8988T (cell line): ENCODE measurements at regions not wholly inside any gene's neighbourhood (a gene's known extent, or its start where the extent isn't known, plus 50 kb on each side); places are given as distances from the start of the nearest gene placed in this dataset.

Experiments
- DNase-seq: peaks from one replicate; pipeline ENCODE4 v3.0.0; 2011

DNA sequence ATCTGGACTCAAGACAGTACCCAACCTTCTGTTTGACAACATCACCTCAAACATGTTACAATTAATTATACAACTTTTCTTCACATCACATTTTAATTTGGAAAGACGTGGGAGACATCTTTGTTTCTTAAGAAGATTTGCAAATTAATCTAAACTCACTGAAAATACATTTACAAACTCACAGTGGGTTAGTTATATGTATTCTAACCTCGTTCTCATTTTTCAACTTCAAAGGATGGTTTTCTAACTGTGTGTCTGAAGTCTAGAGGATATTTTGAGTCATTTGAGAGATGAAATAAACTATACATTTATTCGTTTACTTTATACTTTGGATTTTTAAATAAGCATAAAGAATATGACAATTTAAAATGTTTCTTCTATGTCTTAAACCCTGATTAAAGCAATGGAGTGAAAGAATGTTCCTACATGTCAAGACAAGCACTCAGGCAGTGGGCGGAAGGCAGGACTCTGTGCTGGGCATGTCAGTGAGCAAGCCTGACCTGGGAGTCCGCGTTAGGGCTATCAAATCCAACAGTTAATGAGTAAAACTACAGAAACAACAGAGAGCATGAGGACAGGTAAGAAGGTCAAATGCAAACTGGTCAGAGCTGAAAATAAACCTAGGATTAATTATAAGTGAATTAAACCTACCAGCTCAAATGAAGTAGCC, 76.5 kb upstream of the CTTNBP2NL start:
- DNase-seq = no peak

- no peak for DNase-seq
Measured at GRCh38 chr1:112320058-112320457, 76.0 kb upstream of the CTTNBP2NL start.

GRCh38 chr1:112322018-112322417, 74.0 kb upstream of the CTTNBP2NL start:
- DNase-seq = no peak

DNA sequence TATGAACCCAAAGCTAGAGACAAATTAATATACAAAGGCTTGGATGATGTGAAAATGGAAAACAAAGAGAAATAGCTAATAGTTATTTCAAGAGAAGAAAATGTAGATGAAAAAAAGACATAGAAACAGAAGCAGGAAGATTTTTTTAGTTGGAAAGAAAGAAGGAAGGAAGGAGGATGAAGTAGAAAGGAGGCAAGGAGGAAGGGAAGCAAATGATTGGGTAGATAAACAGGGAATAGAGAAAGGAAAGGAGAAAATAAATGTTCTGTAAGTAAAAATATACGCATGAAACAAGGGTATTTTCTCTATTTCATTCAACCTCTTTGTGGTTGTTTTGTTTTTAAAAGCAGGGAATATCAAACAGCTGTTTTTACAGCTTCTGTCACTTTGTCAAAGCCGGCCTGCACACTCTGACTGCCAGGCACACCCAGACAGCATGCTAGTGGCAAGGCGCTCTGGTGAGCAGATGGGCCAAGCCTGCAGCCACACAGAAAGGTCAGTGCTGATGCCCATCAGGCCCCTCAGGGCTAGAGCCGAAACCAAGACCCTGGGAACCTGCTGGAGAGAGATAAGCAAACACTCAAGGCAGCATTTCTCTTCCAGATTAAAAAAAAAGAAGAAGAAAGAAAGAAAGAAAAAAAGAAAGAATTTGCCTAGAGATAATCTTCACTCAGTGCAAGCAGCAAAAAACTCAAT, 72.9 kb upstream of the CTTNBP2NL start:
- DNase-seq = no peak

- no peak for DNase-seq
Measured at GRCh38 chr1:112325504-112325903, 70.5 kb upstream of the CTTNBP2NL start.

GRCh38 chr1:112328600-112328999, 67.4 kb upstream of the CTTNBP2NL start:
- no peak for DNase-seq

- no peak for DNase-seq
Measured at GRCh38 chr1:112332176-112333150, 63.6 kb upstream of the CTTNBP2NL start.

GRCh38 chr1:112335351-112335750, 60.7 kb upstream of the CTTNBP2NL start:
- DNase-seq = no peak

GRCh38 chr1:112337028-112337531, 58.9 kb upstream of the CTTNBP2NL start:
- DNase-seq = peak; percentile 17

DNA sequence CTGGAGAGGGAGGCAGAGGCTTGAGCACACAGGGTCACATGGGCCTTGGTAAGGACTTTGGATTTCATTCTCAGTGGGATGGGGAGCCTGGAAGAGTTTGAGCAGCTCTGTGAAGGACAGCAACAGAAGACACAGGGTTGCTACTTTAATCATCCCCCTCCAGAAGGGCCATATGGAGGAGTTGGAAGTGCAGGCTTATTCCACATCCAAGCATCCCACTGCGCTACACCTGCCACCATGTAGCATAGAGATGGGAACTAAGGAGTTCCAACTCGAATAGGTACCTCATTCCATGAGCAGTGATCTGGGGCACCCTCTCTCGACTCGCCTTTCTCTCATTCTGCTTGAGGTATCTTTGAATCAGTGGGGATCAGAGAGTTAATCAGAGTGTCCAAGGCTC, 54.0 kb upstream of the CTTNBP2NL start:
- no peak for DNase-seq

DNA sequence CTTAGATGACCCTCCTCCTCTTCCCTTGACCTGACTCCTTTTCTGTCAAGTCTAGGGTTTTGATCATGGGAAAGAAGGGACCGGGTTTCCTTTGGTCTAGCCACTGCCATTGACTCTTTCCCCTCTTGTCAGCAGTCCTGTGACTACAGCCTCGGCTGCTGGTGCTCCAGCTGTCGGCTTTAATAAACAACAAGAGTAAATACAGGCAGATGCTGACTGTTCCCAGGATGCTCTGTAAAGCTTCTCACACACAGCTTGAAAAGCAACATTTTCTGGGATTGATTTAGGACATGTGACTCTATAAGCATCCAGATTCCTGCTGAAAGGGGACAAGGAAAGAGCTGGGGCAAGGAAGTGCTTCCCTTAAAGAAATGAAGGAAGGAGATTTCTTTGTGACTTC, 53.5 kb upstream of the CTTNBP2NL start:
- no peak for DNase-seq

GRCh38 chr1:112344754-112345423, 51.1 kb upstream of the CTTNBP2NL start:
- DNase-seq = no peak
